ENCODE measurements at regions not wholly inside any gene's neighbourhood (a gene's known extent, or its start where the extent isn't known, plus 50 kb on each side); places are given as distances from the start of the nearest gene placed in this dataset.

- TF ChIP-seq POLR2AphosphoS5 (IDR thresholded peaks at IDR 0.05) (no peak), CTCF (IDR thresholded peaks at IDR 0.05) (no peak), POLR2A (IDR thresholded peaks at IDR 0.05) (no peak)
Observed at GRCh38 chr6:16048221-16048620, 80.7 kb upstream of the MYLIP start.

Data from prostate gland (tissue), 2 donors.